ENCODE measurements at regions not wholly inside any gene's neighbourhood (a gene's known extent, or its start where the extent isn't known, plus 50 kb on each side); places are given as distances from the start of the nearest gene placed in this dataset.

- DNase-seq = no peak
These were observed 1207.1 kb downstream of the PCDH17 start for GRCh38 chr13:58838615-58839014.

GRCh38 chr13:58843071-58843470, 1211.5 kb downstream of the PCDH17 start:
- no peak for DNase-seq

GRCh38 chr13:58843567-58843966, 1212.0 kb downstream of the PCDH17 start:
- no peak for DNase-seq

GRCh38 chr13:58850161-58850560, 1218.6 kb downstream of the PCDH17 start:
- DNase-seq = no peak

GRCh38 chr13:58852076-58852475, 1220.5 kb downstream of the PCDH17 start:
- DNase-seq = no peak

- no peak for DNase-seq
These were observed 1223.7 kb downstream of the PCDH17 start for GRCh38 chr13:58855283-58855682.

- no peak for DNase-seq
These were observed 1227.4 kb downstream of the PCDH17 start for GRCh38 chr13:58858870-58859371.

- DNase-seq = no peak
These were observed 1233.7 kb downstream of the PCDH17 start for GRCh38 chr13:58865286-58865685.

- peak; percentile 9 for DNase-seq
These were observed 1238.0 kb downstream of the PCDH17 start for GRCh38 chr13:58869566-58869965.

GRCh38 chr13:58876473-58876872, 1244.9 kb downstream of the PCDH17 start:
- no peak for DNase-seq

GRCh38 chr13:58879114-58879513, 1247.6 kb downstream of the PCDH17 start:
- no peak for DNase-seq

GRCh38 chr13:58882516-58882915, 1251.0 kb downstream of the PCDH17 start:
- DNase-seq = peak; percentile 33

GRCh38 chr13:58883405-58883804, 1251.9 kb downstream of the PCDH17 start:
- DNase-seq = no peak

- no peak for DNase-seq
These were observed 1253.0 kb downstream of the PCDH17 start for GRCh38 chr13:58884353-58885209.

- DNase-seq = no peak
These were observed 1257.9 kb downstream of the PCDH17 start for GRCh38 chr13:58889474-58889873.

- no peak for DNase-seq
These were observed 1261.9 kb downstream of the PCDH17 start for GRCh38 chr13:58893396-58893795.

GRCh38 chr13:58906329-58907007, 1257.3 kb downstream of the DIAPH3 start:
- DNase-seq = no peak

- no peak for DNase-seq
These were observed 1256.4 kb downstream of the DIAPH3 start for GRCh38 chr13:58907347-58907746.

- DNase-seq = no peak
These were observed 1255.6 kb downstream of the DIAPH3 start for GRCh38 chr13:58908019-58908679.

- no peak for DNase-seq
These were observed 1244.2 kb downstream of the DIAPH3 start for GRCh38 chr13:58919551-58919950.

- no peak for DNase-seq
These were observed 1242.6 kb downstream of the DIAPH3 start for GRCh38 chr13:58921129-58921528.

- no peak for DNase-seq
These were observed 1236.9 kb downstream of the DIAPH3 start for GRCh38 chr13:58926858-58927257.

- DNase-seq = no peak
These were observed 1230.3 kb downstream of the DIAPH3 start for GRCh38 chr13:58933475-58933874.

- no peak for DNase-seq
These were observed 1228.0 kb downstream of the DIAPH3 start for GRCh38 chr13:58935689-58936088.

Data from NCI-H526 treated with DMSO at 0.1 percent for 48 hours (cell line).